K562 (cell line): ENCODE measurements at regions not wholly inside any gene's neighbourhood (a gene's known extent, or its start where the extent isn't known, plus 50 kb on each side); places are given as distances from the start of the nearest gene placed in this dataset.

Experiments
- ATAC-seq: fragments of 200-7000 bp; cut with Tn5 transposase; 3 replicates; pipeline ENCODE4 v1.9.1; 2020; ENCODE audit warnings: moderate library complexity
- BruUV-seq: library from RNA; stranded (reverse); fragments of 400-500 nt; replicated peaks from 2 replicates; lab custom pipeline; 2021; lab: Mats Ljungman, UMichigan
- CTCF ChIA-PET: fragments of 300-600 bp; formaldehyde crosslinking; extraction: SDS; loops from one replicate; lab custom pipeline; 2021; ENCODE audit warnings: low intra/inter-chr PET ratio; lab: Yijun Ruan, JAX
- POLR2A ChIA-PET: fragments of 300-600, 350-650 bp; sonication (Branson Sonifier 250); formaldehyde crosslinking; extraction: SDS; loops from one replicate; lab custom pipeline; 2021; ENCODE audit warnings: antibody characterized with exemption, inconsistent platforms; lab: Yijun Ruan, JAX
- DNase-seq, 4 experiments: peaks; one replicate each; pipeline versions ENCODE4 v3.0.0 to v3.0.0-alpha.2; 2011 to 2018; ENCODE audit warnings: low spot score in 3 of 4, mixed read lengths in 3 of 4; ENCODE audit errors: extremely low read depth in 1 of 4
- FAIRE-seq: peaks from 2 replicates; lab custom pipeline; 2011; peaks lifted over from hg19 to GRCh38; lab: Jason Lieb, UNC
- H2AFZ ChIP-seq: 2 replicates; pipeline ENCODE4 v1.6.0; 2011; ENCODE audit warnings: low read depth, low read length, control low read depth, inconsistent platforms
- H3K27ac ChIP-seq: fragments of 200-600 bp; 3 replicates; pipeline ENCODE4 v1.8.0; 2011; ENCODE audit warnings: low read depth, mild to moderate bottlenecking, control low read depth, inconsistent platforms, low read length, moderate library complexity, mixed read lengths; ENCODE audit errors: extremely low read depth
- H3K27me3 ChIP-seq, 2 experiments: fragments of 300-600 bp in 1 of 2; 2 replicates in 1 of 2; 3 replicates in 1 of 2; pipeline versions ENCODE4 v1.6.0 to v1.8.0; 2011; ENCODE audit warnings: inconsistent platforms in 2 of 2, low read length in 2 of 2, mild to moderate bottlenecking in 1 of 2, mixed read lengths in 1 of 2, moderate library complexity in 1 of 2; ENCODE audit not compliant: control insufficient read depth in 2 of 2, insufficient read depth in 2 of 2
- H3K36me3 ChIP-seq: fragments of 300-600 bp; 3 replicates; pipeline ENCODE4 v1.8.0; 2011; ENCODE audit warnings: mild to moderate bottlenecking, low read length, inconsistent platforms; ENCODE audit not compliant: control insufficient read depth, insufficient read depth
- H3K4me1 ChIP-seq, 2 experiments: fragments of 200-600 bp in 1 of 2; replicated peaks in 1 of 2; 2 replicates in 1 of 2; 3 replicates in 1 of 2; pipeline versions ENCODE4 v1.5.1 to v1.8.0; 2011; ENCODE audit warnings: inconsistent platforms in 2 of 2, low read length in 2 of 2, mild to moderate bottlenecking in 1 of 2, mixed read lengths in 1 of 2, moderate library complexity in 1 of 2; ENCODE audit not compliant: control insufficient read depth in 2 of 2, insufficient read depth in 2 of 2
- H3K4me2 ChIP-seq: 2 replicates; pipeline ENCODE4 v1.6.1; 2011; ENCODE audit warnings: low read length, control low read depth, inconsistent platforms, mixed read lengths; ENCODE audit not compliant: insufficient read depth
- H3K4me3 ChIP-seq: fragments of 200-600 bp; sonication (generic), shearing (Covaris generic); 2 replicates; pipeline ENCODE4 v1.5.1; 2016; ENCODE audit warnings: control low read depth, inconsistent platforms
- H3K79me2 ChIP-seq: fragments of 200-600 bp; 3 replicates; pipeline ENCODE4 v1.8.0; 2011; ENCODE audit warnings: low read length, inconsistent platforms; ENCODE audit not compliant: control insufficient read depth, insufficient read depth
- H3K9ac ChIP-seq, 2 experiments: 2 replicates each; pipeline versions ENCODE4 v1.6.0 to v1.6.1; 2011; ENCODE audit warnings: low read depth in 2 of 2, low read length in 2 of 2, control low read depth in 1 of 2, inconsistent platforms in 1 of 2, mild to moderate bottlenecking in 1 of 2, mixed read lengths in 1 of 2; ENCODE audit not compliant: insufficient read depth in 1 of 2
- H3K9me1 ChIP-seq: one replicate; pipeline ENCODE4 v1.6.0; 2011; ENCODE audit warnings: inconsistent platforms, mild to moderate bottlenecking, low read length, moderate library complexity; ENCODE audit not compliant: control insufficient read depth, insufficient read depth
- H3K9me3 ChIP-seq: replicated peaks from 2 replicates; pipeline ENCODE4 v1.5.1; 2011; ENCODE audit warnings: low read depth, low read length, inconsistent platforms; ENCODE audit not compliant: control insufficient read depth, insufficient read depth
- H4K20me1 ChIP-seq: replicated peaks from 2 replicates; pipeline ENCODE4 v1.6.1; 2011; ENCODE audit warnings: low read length, inconsistent platforms, mixed read lengths; ENCODE audit not compliant: control insufficient read depth, insufficient read depth
- ADNP ChIP-seq: fragments of 200-800 bp; sonication (Bioruptor generic); IDR thresholded peaks from 2 replicates; pipeline ENCODE4 v1.6.1; 2016; ENCODE audit warnings: missing genetic modification characterization, missing compliant biosample characterization
- CGGBP1 ChIP-seq: fragments of 250-450 bp; sonication (Bioruptor Pico); IDR thresholded peaks from 2 replicates; pipeline ENCODE4 v1.9.0; 2021; ENCODE audit warnings: mild to moderate bottlenecking
- DDX20 ChIP-seq: fragments of 450-650 bp; IDR thresholded peaks from 2 replicates; pipeline ENCODE4 v1.6.1; 2016; ENCODE audit warnings: missing genetic modification characterization, low read depth, mild to moderate bottlenecking, missing compliant biosample characterization, moderate library complexity
- ELF2 ChIP-seq: fragments of 250-450 bp; sonication (Bioruptor Pico); IDR thresholded peaks from 2 replicates; pipeline ENCODE4 v1.5.0; 2021; ENCODE audit warnings: mild to moderate bottlenecking
- GATA2 ChIP-seq: sonication (generic); formaldehyde crosslinking; IDR thresholded peaks from 2 replicates; pipeline ENCODE4 v1.4.0; 2020; ENCODE audit warnings: mild to moderate bottlenecking, missing genetic modification reagents
- HIVEP1 ChIP-seq: fragments of 250-450 bp; sonication (Bioruptor Pico); IDR thresholded peaks from 2 replicates; pipeline ENCODE4 v1.4.0; 2020; ENCODE audit warnings: mild to moderate bottlenecking
- IRF9 ChIP-seq: fragments of 450-650 bp; IDR thresholded peaks from 2 replicates; pipeline ENCODE4 v1.6.1; 2016; ENCODE audit warnings: missing biosample characterization, missing genetic modification characterization
- KHSRP ChIP-seq: fragments of 450-650 bp; IDR thresholded peaks from 2 replicates; pipeline ENCODE4 v1.6.1; 2017
- KLF10 ChIP-seq: fragments of 250-450 bp; sonication (Bioruptor Pico); IDR thresholded peaks from 2 replicates; pipeline ENCODE4 v1.6.1; 2021; ENCODE audit warnings: matching md5 sums
- MED1 ChIP-seq: sonication (generic); formaldehyde crosslinking; IDR thresholded peaks from 2 replicates; pipeline ENCODE4 v1.8.1; 2023; ENCODE audit warnings: missing genetic modification reagents, borderline replicate concordance
- MYBL2 ChIP-seq, 2 experiments: fragments of 450-650 bp in 1 of 2; sonication (generic) in 1 of 2; formaldehyde crosslinking in 1 of 2; IDR thresholded peaks; 2 replicates each; pipeline versions ENCODE4 v1.6.1 to v1.8.1; 2017 to 2022; ENCODE audit warnings: borderline replicate concordance in 1 of 2, inconsistent platforms in 1 of 2, low read depth in 1 of 2, mild to moderate bottlenecking in 1 of 2, missing genetic modification reagents in 1 of 2, moderate library complexity in 1 of 2
- NCOA1 ChIP-seq: fragments of 450-650 bp; IDR thresholded peaks from 2 replicates; pipeline ENCODE4 v1.6.1; 2016; ENCODE audit warnings: low read depth
- NR2F6 ChIP-seq: fragments of 450-650 bp; formaldehyde crosslinking; IDR thresholded peaks from 2 replicates; pipeline ENCODE4 v1.4.0; 2020; ENCODE audit warnings: mild to moderate bottlenecking
- ZNF3 ChIP-seq: fragments of 250-450 bp; sonication (Bioruptor Pico); IDR thresholded peaks from 2 replicates; pipeline ENCODE4 v1.5.0; 2021; ENCODE audit warnings: mild to moderate bottlenecking, moderate library complexity
- ZNF398 ChIP-seq: fragments of 250-450 bp; sonication (Bioruptor Pico); IDR thresholded peaks from 2 replicates; pipeline ENCODE4 v1.8.0; 2021; ENCODE audit warnings: moderate library complexity, mild to moderate bottlenecking, inconsistent platforms
- ZNF518B ChIP-seq: fragments of 250-450 bp; sonication (Bioruptor Pico); IDR thresholded peaks from 2 replicates; pipeline ENCODE4 v1.5.0; 2021; ENCODE audit warnings: mild to moderate bottlenecking, moderate library complexity
- ZNF717 ChIP-seq: fragments of 250-450 bp; sonication (Bioruptor Pico); IDR thresholded peaks from 2 replicates; pipeline ENCODE4 v1.5.0; 2021
- ZNF77 ChIP-seq: fragments of 250-450 bp; sonication (Bioruptor Pico); IDR thresholded peaks from 2 replicates; pipeline ENCODE4 v1.5.0; 2020
- WGBS: fragments of 100-300 bp; shearing (Covaris generic); methylation state at CpG from one replicate; pipeline ENCODE4 v1.1.6; 2016; ENCODE audit warnings: low coverage, mixed read lengths; ENCODE audit not compliant: insufficient coverage; ENCODE audit errors: missing lambda C conversion rate; 5-methylcytosine and 5-hydroxymethylcytosine counted together
- in situ Hi-C: fragments of 300-500 bp; cut with MboI; formaldehyde crosslinking; loops from 4 replicates; pipeline ENCODE4 v1.15.0; 2018; ENCODE audit warnings: inconsistent platforms, mixed read lengths
- intact Hi-C: fragments of 100-400 bp; cut with micrococcal nuclease; formaldehyde crosslinking; loops from 2 replicates; pipeline ENCODE4 v1.14.2; 2022

GRCh38 chr5:51096859-51097258 is 286.4 kb upstream of the ISL1 start:
- 21% methylated on average over 3 of the region's 3 CpGs for WGBS
- no peak overlapping the region for H3K4me3 ChIP-seq
- no peak for FAIRE-seq
- POLR2A ChIA-PET, result no interaction called here
- no peaks in the 10 kb centered on the region; the same call in 2 of the 3 replicates for H3K36me3 ChIP-seq
- H3K27ac ChIP-seq, result no peak overlapping the region
- H3K4me2 ChIP-seq, result no peak overlapping the region
- in situ Hi-C loops (no loop called here), intact Hi-C loops (no loop called here)
- H3K9me1 ChIP-seq, result no peaks in the 10 kb centered on the region
- H4K20me1 ChIP-seq, result no peaks in the 10 kb centered on the region
- no peaks in the 10 kb centered on the region for H3K4me1 ChIP-seq
- no peak for ATAC-seq
- H3K79me2 ChIP-seq, result no peaks in the 10 kb centered on the region
- CTCF ChIA-PET, result no interaction called here
- BruUV-seq, result no TSS peak
- no peaks in the 10 kb centered on the region for H3K27me3 ChIP-seq
- DNase-seq, result no peak
- no peak overlapping the region for H2AFZ ChIP-seq
- no peaks in the 10 kb centered on the region for H3K9me3 ChIP-seq
- no peak overlapping the region for H3K9ac ChIP-seq
- no peak for TF ChIP-seq IRF9
- no peak for TF ChIP-seq KLF10
- no peak for TF ChIP-seq GATA2 (CRISPR knock-in tag)
- no peak for TF ChIP-seq CGGBP1 (CRISPR knock-in tag)
- no peak for TF ChIP-seq DDX20 (tag)
- TF ChIP-seq ZNF398, result no peak
- TF ChIP-seq NR2F6 (CRISPR knock-in tag), result no peak
- no peak for TF ChIP-seq ADNP (tag)
- no peak for TF ChIP-seq ELF2 (CRISPR knock-in tag)
- TF ChIP-seq ZNF3 (CRISPR knock-in tag), result no peak
- no peak for TF ChIP-seq MYBL2 (IDR thresholded peaks at IDR 0.05; ENCODE audit: low read depth)
- TF ChIP-seq MYBL2 (CRISPR knock-in tag; IDR thresholded peaks at IDR 0.05; ENCODE audit: borderline replicate concordance), result no peak
- no peak for TF ChIP-seq NCOA1
- no peak for TF ChIP-seq ZNF518B (CRISPR knock-in tag)
- no peak for TF ChIP-seq ZNF717
- no peak for TF ChIP-seq ZNF77
- no peak for TF ChIP-seq MED1 (CRISPR knock-in tag)
- no peak for TF ChIP-seq KHSRP
- no peak for TF ChIP-seq HIVEP1
